Epithelial cell of esophagus (primary cell): ENCODE measurements at regions not wholly inside any gene's neighbourhood (a gene's known extent, or its start where the extent isn't known, plus 50 kb on each side); places are given as distances from the start of the nearest gene placed in this dataset.

Experiments
- DNase-seq: peaks from one replicate; pipeline ENCODE4 v3.0.0; 2010; ENCODE audit warnings: low read depth
- H3K4me3 ChIP-seq: 2 replicates; pipeline ENCODE4 v1.5.1; 2011; ENCODE audit warnings: mild to moderate bottlenecking, low read length, control low read depth
- TF ChIP-seq, protein P1 (sequence below): IDR thresholded peaks from 2 replicates; pipeline ENCODE4 v1.5.1; 2011; ENCODE audit warnings: low read depth, mild to moderate bottlenecking, low read length, control low read depth, inconsistent platforms; ENCODE audit not compliant: insufficient read depth; ENCODE audit errors: missing control alignments

GRCh38 chrX:39577206-39577984 lies 520.4 kb downstream of the BCOR start:
- no peak for DNase-seq
- TF ChIP-seq, protein P1, sequence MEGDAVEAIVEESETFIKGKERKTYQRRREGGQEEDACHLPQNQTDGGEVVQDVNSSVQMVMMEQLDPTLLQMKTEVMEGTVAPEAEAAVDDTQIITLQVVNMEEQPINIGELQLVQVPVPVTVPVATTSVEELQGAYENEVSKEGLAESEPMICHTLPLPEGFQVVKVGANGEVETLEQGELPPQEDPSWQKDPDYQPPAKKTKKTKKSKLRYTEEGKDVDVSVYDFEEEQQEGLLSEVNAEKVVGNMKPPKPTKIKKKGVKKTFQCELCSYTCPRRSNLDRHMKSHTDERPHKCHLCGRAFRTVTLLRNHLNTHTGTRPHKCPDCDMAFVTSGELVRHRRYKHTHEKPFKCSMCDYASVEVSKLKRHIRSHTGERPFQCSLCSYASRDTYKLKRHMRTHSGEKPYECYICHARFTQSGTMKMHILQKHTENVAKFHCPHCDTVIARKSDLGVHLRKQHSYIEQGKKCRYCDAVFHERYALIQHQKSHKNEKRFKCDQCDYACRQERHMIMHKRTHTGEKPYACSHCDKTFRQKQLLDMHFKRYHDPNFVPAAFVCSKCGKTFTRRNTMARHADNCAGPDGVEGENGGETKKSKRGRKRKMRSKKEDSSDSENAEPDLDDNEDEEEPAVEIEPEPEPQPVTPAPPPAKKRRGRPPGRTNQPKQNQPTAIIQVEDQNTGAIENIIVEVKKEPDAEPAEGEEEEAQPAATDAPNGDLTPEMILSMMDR = no peak

DNA sequence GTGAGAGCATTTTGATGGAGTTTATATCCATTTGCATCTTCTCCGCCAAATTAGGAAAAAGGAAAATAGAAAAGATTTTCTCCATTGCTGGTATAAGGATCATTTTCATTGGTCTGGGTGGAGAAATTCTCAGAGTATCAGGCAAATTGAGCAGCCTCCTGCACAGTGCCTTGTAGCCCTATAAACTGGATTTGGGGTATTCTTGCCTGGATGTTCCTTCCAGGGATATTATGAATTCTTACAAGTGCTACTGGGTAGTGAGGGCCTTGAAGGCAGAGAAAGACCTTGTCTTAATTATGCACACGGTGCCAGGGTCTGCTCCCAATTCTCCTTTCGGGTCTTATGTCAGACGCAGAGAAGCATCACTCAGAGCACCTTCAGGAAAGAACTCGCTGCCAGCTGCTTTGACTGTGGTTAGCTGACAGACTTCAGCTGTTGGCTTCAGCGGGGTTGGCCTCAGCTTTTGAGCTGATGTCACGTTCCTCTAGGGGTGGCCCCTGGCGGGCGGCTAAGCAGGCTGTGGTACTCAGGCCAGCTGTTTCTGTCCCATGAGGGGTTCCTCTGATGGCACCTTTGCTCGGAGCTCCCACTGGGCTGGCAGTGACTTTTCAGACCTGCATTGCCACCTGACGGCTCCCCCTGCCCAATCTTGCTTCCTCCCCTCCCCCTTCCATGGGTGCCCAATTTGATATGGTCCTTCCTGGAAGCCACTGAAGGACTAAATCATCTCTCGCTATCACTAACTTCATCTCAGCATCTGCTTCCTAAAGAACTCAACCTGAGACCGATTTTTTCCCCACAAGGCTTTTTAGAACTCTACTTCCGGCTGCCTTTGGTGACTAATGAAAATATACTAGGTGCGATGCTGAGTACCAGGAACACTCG lies 519.5 kb downstream of the BCOR start:
- no peak for DNase-seq
- TF ChIP-seq, protein P1 = no peak
- no peak overlapping the region for H3K4me3 ChIP-seq

More at GRCh38 chrX:39577206-39577984, 520.4 kb downstream of the BCOR start:
- no peak overlapping the region for H3K4me3 ChIP-seq

DNA sequence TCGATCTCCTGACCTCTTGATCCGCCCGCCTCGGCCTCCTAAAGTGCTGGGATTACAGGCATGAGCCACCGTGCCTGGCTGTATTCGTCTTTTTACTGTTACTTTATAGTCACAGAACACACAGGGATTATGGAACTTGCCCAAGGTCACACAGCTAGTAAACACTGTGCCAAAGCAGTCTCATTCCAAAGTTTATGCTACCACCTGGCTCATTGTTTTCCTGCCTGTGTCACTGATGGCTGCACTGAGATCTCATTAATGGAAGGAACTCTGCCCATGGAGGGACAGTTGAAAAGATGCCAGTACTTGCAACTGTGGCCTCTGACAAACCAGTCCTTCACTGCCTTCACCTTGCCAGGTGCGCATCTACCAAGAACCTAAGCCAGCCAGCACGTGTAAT lies 517.7 kb downstream of the BCOR start:
- TF ChIP-seq, protein P1 = no peak
- no peak overlapping the region for H3K4me3 ChIP-seq
- DNase-seq = no peak

DNA sequence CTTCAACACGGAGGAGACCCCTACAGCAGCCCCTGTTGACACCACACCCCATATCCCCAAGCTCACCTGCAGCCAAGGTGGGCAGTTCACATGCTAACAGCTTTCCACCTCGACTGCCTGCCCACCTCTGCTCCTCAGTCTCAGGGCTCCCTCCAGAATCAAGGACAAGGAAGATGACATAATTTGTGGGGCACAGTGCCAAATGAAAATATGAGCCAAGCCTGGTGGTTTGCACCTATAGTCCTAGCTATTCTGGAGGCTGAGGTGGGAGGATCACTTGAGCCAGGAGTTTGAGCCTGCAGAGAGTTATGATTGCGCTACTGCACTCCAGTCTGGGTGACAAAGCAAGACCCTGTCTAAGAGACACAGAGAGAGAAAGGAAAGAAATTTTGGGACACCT lies 516.3 kb downstream of the BCOR start:
- H3K4me3 ChIP-seq = no peak overlapping the region
- TF ChIP-seq, protein P1 = no peak
- no peak for DNase-seq

DNA sequence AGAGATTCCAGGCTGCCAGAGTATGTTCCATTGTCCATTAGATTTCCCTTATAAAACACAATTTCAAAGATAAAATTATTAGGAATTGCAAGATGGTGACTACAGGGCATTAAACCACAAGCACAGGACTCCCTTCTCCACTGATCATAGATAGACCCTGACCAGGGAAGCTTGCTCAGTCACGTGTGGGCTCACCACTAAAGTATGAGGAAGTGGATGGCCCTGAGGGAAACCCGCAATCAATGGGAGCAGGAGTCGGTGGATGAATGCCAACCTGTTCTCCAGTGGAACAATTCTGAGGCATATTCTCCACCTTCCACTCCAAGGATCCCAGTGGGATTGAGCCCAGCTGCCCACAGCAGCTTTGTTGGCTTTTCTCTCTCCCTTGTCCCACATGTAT lies 515.7 kb downstream of the BCOR start:
- no peak overlapping the region for H3K4me3 ChIP-seq
- TF ChIP-seq, protein P1 = no peak
- peak; percentile 39 for DNase-seq

GRCh38 chrX:39582976-39583375 lies 514.8 kb downstream of the BCOR start:
- no peak for DNase-seq
- TF ChIP-seq, protein P1 = no peak

More at GRCh38 chrX:39582976-39583375, 514.8 kb downstream of the BCOR start:
- H3K4me3 ChIP-seq = no peak overlapping the region
